Pons (tissue), 1 donor: ENCODE measurements at regions not wholly inside any gene's neighbourhood (a gene's known extent, or its start where the extent isn't known, plus 50 kb on each side); places are given as distances from the start of the nearest gene placed in this dataset.
"Not testable (repeated sequence)": the region's sequence is repeated elsewhere in the genome, so short reads cannot be mapped to it uniquely, and the experiment has no call there.

ENCODE experiments used
- DNase-seq: peaks from one replicate; pipeline ENCODE4 v3.0.0-alpha.2; 2016; ENCODE audit warnings: low spot score

DNA sequence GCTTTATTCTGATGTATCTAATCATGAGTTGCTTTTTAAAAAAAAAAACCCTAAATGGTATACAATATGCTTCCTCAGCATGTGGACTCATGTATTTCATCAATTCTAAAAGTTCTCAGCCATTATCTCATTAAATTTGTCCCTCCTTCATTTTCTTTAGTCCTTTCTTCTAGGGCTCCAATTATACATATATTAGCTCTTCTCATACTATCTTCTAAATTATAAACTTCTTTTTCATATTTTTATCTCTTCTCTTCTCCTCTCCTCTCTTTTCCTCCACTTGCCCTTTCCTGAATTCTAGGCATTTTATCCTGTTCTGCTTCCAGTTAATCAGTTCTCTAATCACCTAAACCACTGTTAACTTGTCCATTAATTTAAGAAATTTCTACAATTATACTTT, 55.0 kb upstream of the IL33 start:
- no peak for DNase-seq

DNA sequence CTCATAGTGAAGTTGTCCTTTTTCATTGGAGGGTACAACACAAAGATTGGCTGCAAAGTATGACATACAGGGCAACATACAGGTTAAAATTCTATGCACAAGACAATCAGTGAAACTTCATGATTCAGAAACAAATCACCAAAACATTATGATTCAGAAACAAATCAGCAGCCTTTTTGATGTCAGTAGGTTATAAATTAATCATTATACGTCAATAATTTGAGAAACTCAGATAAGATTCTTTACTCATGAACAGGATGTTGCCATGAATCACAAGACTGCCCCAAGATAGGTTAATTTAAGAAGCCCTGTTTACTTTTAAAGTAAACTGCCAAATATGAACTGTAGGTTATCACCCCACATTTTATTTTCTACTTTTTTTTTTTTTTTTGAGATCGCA, 62.2 kb upstream of the IL33 start:
- no peak for DNase-seq

- DNase-seq: no peak
Measured at GRCh38 chr9:6152788-6153187, 62.8 kb upstream of the IL33 start.

GRCh38 chr9:6150483-6150882, 65.1 kb upstream of the IL33 start:
- DNase-seq: no peak

DNA sequence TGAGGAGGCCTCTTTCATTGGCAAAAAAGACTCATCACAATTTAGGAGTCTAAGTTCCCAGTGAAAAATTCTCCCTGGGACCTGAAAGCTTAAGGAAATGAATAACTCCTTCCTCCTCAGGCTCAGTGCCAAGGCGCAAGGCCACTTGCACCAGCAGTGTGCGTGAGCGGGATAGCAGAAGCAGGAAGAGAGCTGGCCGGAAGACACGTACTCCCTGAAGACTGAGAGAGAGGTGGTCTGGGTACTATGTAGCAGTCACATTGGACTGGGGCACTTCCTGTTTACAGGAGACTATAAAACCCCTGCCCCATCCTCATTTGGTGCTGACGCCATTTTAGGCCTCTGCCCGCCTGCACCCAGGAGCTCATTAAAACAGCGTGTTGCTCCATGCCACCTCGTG, 66.3 kb upstream of the IL33 start:
- no peak for DNase-seq

DNA sequence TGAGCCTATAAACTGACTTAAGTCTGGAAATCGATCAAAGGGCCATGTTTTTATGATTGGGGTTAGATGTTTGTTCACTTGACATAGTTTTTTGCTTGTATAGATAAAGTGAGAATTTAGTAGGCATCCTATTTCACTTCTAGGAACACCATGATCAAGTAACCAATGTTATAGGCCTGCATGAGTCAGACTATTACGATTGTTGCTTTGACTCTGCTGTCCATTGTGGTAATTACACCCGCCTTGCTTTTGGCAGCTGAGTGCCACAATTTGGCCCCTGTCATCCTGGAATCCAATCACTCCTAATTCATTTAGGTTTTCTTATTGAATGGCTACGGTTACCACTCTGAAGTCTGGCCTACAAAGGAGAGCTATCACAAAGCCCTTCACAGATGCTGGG, 67.8 kb upstream of the IL33 start:
- DNase-seq: no peak

GRCh38 chr9:6144947-6145346, 70.7 kb upstream of the IL33 start:
- no peak for DNase-seq

GRCh38 chr9:6142799-6143454, 72.7 kb upstream of the IL33 start:
- DNase-seq: no peak

DNA sequence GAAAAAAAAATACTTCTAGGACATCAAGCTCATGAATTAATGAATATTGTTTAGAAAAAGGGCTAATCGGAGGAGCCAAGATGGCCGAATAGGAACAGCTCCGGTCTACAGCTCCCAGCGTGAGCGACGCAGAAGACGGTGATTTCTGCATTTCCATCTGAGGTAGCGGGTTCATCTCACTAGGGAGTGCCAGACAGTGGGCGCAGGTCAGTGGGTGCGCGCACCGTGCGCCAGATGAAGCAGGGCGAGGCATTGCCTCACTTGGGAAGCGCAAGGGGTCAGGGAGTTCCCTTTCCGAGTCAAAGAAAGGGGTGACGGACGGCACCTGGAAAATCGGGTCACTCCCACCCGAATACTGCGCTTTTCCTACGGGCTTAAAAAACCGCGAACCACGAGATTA, 79.8 kb upstream of the IL33 start:
- DNase-seq: not testable (repeated sequence)

DNA sequence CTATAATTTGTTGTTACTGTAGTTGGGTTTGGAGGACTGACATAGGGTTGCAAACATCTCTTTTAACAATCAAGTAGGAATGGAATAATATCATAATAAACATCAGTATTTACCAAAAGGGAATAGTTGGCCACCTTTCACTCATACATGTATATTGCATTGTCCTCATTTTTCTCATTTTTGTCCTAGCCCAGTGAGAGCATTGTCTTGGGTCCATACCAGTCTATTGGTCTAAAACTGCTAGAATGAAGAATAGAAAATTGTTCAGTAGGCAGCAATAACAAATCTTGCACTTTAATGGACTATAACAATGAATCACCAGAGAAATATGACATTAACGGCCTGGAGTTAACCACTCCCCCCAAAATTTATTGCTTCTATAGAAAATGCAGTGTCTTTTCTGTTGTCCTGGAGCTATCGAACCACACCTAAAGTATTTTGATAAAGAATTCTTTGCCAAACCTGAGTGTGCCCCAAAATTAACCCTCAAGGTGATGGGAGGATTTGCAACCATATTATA, 80.9 kb upstream of the IL33 start:
- DNase-seq: no peak

DNA sequence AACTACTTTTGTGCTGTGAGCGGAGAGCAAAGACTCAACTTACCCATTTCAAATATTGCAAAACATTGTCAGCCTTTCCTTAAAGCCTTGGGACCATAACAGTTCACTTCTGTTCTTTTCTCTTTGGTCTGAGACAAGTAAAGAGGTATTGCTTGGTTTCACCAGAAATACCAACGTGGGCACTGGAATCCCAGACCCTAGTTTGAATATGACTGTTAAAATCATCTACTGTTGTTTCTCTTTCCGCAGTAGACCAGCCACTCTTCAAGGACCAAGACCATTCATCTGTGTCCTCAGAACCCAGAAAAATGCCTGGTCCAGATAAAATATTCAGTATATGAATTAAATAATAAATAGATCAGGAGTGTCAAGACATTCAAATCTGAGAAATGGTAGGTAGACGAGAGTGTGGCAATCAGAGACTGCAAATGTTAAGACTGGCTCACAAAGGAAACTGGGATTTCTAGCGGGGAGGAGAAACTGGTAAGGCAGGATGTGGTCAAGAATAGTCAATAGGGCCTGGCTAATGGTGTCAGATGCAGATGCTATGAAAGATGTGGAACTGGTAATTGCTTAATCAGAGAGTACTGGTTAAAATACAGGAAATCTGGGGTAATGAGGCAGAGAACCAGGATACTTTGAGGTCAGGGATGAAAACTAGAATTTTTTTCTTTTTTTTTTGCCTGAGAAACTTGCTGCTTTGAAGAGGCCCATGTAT, 82.1 kb upstream of the IL33 start:
- no peak for DNase-seq

- no peak for DNase-seq
Measured at GRCh38 chr9:6132650-6133049, 83.0 kb upstream of the IL33 start.

DNA sequence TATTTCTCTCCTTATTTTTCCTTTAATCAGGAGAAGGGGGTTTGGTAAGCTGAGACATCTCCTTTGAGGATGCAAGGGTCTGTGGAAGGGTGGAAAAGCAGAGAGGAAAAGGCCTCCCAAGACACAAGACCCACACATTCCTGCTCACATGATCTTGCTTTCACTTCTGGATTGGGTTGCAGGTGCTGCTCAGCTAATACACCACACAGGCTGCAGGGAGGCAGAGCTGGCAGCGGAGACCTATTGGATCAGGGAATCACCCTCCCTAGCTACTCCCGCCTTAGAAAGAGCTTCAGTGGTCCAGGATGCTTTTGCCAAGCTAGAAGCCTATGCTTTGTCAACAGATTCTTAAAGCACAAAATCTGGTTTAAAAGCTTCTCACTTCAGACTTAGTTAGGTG, 87.6 kb upstream of the IL33 start:
- no peak for DNase-seq

- DNase-seq: no peak
Measured at GRCh38 chr9:6126377-6126776, 89.2 kb upstream of the IL33 start.

DNA sequence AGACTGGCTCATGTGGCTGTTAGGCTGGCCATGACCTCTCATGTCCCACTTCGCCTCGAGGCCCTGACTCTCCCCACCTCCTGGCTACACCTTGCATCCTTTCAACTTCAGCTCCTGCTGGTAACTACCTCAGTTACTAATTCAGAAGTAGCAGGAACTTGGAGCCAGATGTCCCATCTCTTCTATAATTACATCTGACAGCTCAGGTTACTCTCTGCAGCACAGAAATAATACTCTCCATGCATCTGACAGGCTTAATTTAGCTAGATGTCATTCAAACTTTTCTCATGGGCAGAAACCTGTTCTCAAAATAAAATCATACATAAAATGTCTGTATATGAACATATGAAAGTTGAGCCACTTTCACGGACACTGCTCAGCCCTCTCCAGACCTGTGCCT, 92.2 kb upstream of the IL33 start:
- DNase-seq: no peak

DNA sequence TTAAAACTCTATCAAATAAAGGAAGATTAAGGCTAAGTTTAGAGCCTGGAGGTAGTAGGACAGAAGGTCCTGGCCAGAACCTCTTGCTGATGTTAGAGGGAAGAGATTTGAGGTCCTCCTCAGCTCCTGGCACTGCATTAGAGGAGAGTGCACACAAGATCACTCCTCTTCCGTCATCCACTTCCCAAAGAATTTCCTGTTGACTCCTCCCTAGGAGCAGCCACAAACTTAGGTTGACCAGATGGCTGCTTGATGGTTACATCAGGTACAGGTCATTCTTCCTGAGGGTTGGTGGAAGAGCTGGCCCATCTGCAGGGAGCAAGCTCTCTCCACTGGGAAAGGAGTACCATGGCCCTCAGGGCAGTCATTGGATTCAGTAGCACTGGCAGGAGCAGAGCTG, 93.9 kb upstream of the IL33 start:
- no peak for DNase-seq

DNA sequence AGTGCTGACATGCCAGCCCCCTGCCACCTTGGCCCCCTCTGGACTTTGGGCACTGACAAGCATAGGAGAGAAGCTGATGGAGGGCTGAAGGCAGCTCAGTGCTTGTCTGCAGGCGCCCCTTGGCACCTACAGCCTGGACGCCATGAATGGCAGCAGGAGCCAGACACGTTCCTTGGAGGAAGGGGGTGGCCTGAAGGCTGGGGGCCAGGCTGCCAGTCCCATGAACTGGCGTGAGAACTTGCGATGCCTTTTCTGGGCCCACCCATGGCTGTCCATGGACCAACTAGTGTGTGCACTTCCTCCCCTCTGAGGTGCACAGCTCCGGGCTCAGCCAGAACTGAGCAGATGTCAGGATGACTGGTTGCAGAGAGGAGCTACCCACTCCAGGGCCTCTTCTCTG, 99.0 kb upstream of the RANBP6 start:
- DNase-seq: no peak

GRCh38 chr9:6113819-6114218, 98.4 kb upstream of the RANBP6 start:
- DNase-seq: no peak

DNA sequence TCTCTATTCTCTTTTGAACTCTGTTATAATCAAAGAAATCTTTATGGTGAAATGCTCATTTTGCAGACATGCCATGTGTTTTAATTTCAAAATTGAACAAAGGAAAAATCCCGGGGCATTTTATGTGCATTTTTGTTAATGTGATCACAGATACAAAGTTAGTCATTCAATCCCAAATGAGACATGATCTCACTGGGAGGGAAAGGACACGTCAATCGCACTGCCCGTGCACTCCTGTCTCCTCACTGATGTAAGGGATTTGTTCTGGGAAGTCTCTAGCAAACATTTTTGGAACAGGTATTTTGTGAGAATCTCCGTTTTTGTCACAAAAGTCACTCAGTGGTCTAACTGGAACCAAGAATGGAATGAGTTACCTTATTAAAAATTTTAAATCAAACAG, 97.9 kb upstream of the RANBP6 start:
- DNase-seq: no peak

- no peak for DNase-seq
Measured at GRCh38 chr9:6109986-6110385, 94.6 kb upstream of the RANBP6 start.

DNA sequence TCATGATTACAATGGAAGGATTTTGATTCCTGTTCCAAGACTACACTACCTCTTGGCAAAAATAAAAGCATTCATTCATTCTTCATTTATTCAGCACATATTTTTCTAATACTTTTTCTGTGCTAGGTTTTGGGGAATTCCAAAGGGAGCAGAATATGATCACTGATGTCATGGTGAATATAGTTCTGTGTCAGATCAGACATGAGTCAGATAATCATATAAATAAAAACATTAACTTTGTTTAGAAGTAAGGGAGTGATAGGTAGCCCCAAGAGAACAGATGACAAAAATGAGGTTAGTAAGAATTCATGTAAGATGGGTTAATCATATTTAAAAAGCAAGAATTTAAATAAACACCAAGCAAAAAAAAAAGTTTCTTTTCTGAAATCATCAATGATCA, 94.1 kb upstream of the RANBP6 start:
- DNase-seq: no peak

GRCh38 chr9:6106711-6107339, 91.4 kb upstream of the RANBP6 start:
- peak; percentile 72 for DNase-seq

- DNase-seq: no peak
Measured at GRCh38 chr9:6105738-6106137, 90.3 kb upstream of the RANBP6 start.
